ENCODE measurements at regions not wholly inside any gene's neighbourhood (a gene's known extent, or its start where the extent isn't known, plus 50 kb on each side); places are given as distances from the start of the nearest gene placed in this dataset.

GRCh38 chr7:112908086-112908485 lies 117.9 kb upstream of the TMEM168 start:
- TF ChIP-seq, protein P1, sequence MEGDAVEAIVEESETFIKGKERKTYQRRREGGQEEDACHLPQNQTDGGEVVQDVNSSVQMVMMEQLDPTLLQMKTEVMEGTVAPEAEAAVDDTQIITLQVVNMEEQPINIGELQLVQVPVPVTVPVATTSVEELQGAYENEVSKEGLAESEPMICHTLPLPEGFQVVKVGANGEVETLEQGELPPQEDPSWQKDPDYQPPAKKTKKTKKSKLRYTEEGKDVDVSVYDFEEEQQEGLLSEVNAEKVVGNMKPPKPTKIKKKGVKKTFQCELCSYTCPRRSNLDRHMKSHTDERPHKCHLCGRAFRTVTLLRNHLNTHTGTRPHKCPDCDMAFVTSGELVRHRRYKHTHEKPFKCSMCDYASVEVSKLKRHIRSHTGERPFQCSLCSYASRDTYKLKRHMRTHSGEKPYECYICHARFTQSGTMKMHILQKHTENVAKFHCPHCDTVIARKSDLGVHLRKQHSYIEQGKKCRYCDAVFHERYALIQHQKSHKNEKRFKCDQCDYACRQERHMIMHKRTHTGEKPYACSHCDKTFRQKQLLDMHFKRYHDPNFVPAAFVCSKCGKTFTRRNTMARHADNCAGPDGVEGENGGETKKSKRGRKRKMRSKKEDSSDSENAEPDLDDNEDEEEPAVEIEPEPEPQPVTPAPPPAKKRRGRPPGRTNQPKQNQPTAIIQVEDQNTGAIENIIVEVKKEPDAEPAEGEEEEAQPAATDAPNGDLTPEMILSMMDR (IDR thresholded peaks at IDR 0.05), result no peak
- TF ChIP-seq POLR2A (IDR thresholded peaks at IDR 0.05), result no peak

Data from uterus (tissue), 2 donors.